DMS 273 (cell line): ENCODE measurements at regions not wholly inside any gene's neighbourhood (a gene's known extent, or its start where the extent isn't known, plus 50 kb on each side); places are given as distances from the start of the nearest gene placed in this dataset.

Experiments used
- DNase-seq: peaks from one replicate; lab custom pipeline; 2025; ENCODE audit not compliant: unreplicated experiment; lab: John Stamatoyannopoulos, UW

DNA sequence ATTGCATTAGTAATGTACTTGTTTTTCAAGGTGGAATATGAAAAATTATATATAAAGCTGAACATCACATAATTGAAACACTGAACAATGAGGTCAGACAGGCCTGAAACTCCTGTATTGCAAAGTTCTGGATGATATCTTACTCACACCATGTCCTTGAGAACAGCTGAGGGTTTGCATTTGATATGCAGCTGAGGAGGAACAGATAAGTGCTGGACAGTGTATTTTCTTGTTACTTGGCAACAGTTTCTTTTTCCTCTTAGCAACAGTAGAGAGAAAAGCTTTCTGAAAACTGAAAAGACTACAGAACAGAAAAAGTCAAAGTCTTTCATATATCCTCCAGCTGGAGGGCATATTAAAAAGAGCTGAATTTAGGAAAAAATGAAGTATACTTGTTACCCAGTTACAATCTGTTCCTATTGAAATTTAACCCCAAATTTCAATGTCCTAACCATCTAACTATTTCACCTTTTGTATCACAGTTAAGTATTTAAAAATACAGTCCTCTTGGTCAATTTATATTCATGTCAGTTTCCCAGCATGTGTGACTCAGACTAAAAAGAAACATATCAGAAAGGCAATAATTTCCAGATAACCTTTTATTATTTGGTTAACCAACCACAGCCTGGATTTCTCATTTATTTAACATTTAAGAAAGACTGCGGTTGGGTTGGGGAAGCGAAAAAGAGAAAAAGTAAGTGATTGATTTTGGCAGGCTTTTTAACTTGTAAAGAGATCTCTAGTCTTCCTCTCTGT lies 733.0 kb upstream of the DPPA4 start:
- no peak for DNase-seq

DNA sequence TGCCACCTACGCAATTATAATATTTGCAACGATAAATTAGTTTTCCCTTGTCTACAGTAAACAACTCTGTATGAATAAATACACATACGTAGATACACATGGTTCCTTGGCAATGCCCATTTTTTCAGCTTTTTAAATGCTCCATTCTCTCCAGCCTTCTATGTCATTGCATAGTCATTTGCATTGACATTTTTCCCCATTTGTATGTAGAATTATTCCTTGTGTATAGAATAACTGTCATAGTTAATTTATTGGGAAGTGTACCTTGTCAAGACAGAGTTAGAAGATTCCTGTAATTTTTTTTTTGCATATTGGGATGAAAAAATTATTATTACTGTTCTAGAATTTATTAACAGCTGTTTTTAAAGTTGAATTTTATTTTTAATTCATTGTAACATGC lies 736.7 kb upstream of the DPPA4 start:
- DNase-seq, result no peak

GRCh38 chr3:110077093-110077492 lies 739.7 kb upstream of the DPPA4 start:
- no peak for DNase-seq

- DNase-seq, result no peak
These were observed 756.1 kb upstream of the DPPA4 start for GRCh38 chr3:110093411-110093810.

- DNase-seq, result no peak
These were observed 756.6 kb upstream of the DPPA4 start for GRCh38 chr3:110093812-110094401.

- DNase-seq, result no peak
These were observed 762.4 kb upstream of the DPPA4 start for GRCh38 chr3:110099711-110100110.

GRCh38 chr3:110101361-110101760 lies 764.0 kb upstream of the DPPA4 start:
- no peak for DNase-seq

DNA sequence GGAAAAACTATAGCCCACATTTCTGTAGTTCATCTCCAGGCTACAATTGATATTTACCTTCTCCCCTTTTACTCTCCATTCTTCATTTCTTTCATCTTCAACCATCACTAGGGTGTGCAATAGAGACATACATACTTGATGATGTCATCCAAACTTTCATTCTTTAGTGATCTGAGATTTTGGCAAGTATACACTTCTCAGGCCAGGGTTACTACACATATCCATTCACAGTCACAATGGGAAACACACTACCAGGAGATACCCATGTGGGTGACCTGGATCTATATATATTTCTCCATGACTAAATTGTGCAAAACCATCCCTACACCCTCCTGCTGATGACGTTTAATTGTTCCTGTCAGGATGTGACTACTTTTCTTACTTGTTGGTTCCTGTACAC lies 769.5 kb upstream of the DPPA4 start:
- DNase-seq, result no peak

- DNase-seq, result no peak
These were observed 786.6 kb upstream of the DPPA4 start for GRCh38 chr3:110123946-110124345.

- no peak for DNase-seq
These were observed 788.7 kb upstream of the DPPA4 start for GRCh38 chr3:110126065-110126464.

DNA sequence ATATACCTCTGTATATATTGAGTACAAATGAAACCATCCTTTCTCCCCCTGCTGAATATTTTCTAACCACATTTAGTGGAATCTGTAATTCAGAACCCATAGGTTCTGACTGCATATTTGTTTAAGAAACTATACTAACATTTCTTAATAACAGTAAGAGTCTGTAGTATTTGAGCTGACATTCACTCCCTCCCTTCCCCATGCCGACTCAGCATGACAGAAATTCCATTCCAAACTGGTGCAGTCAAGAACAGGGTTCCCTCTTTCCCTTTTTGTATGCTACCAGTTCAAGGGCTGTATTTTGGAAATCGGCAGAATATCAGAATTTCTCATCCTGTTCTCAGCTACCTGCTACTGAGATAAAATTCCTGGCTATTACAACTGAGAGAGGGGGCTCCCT lies 796.6 kb upstream of the DPPA4 start:
- no peak for DNase-seq

DNA sequence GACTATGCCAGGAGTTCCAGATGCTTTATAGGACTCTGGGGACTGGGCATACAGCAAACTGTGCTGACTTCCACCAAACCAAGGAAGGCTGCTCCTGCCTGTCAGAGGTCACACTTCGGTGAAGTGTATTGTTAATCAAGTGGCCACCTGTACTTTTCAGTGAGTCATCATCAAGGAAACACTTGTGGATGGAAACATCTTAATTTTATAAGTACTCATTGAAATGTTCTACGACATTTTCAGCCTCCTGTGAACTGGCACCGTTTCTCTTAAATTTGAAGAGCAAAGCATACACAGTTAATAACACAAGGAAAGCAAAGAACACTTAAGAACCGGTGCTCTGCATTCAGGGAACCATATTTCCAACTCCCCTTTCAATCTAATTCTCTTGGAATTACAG lies 801.7 kb upstream of the DPPA4 start:
- DNase-seq, result peak; percentile 8

DNA sequence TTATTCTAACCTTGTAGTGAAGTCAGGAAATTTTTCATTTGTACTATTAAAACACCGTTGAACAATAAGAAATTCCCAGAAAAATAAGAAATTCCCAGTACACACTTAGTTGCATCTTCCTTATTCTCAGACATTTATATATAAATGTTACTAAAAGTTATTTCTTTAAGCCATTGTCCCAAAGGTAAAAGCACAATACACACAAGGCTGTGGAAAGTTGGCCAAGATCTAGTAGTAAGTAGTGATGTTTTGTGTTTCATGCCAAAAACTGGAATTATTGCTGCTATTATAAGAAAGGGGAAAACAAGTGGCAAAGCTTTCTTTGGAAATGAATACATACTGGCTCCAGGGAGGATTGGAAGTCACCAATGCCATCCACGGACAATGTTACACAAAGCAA lies 802.5 kb upstream of the DPPA4 start:
- no peak for DNase-seq

- DNase-seq, result no peak
These were observed 812.4 kb upstream of the DPPA4 start for GRCh38 chr3:110149763-110150162.

GRCh38 chr3:110157221-110157620 lies 819.9 kb upstream of the DPPA4 start:
- no peak for DNase-seq

- DNase-seq, result no peak
These were observed 827.5 kb upstream of the DPPA4 start for GRCh38 chr3:110164632-110165369.

- DNase-seq, result no peak
These were observed 828.0 kb upstream of the DPPA4 start for GRCh38 chr3:110165370-110165743.

DNA sequence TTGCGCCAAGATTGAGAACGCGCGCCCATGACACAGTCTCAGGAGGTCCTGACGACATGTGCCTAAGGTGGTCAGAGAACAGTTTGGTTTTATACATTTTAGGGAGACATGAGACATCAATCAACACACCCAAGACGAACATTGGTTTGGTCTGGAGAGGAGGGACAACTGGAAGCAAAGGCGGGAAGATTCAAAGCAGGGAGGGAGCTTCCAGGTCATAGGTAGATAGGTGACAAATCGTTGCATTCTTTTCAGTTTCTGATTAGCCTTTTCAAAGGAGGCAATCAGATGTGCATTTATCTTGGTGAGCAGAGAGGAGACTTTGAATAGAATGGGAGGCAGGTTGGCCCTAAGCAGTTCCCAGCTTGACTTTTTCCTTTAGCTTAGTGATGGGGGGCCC lies 828.4 kb upstream of the DPPA4 start:
- no peak for DNase-seq

DNA sequence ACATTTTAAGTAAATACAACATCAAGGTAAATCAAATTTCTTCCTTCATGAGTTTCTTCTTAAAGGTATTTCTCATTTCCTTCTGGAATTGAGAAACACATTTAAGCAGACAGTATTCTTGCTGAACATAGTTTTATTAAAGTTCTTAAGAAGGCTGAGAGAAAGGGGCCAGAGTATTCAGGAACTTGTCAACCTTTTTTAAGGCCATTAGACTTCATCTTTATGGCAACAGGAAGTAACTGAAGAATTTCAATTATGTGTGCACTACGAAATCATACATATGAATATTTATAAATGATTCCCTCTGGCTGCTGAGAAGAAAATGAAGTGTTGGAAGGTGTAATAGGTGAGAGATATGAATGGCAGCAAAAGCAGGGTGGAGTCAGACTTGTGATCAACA lies 829.4 kb upstream of the DPPA4 start:
- DNase-seq, result no peak

GRCh38 chr3:110174908-110175307 lies 837.6 kb upstream of the DPPA4 start:
- DNase-seq, result no peak

GRCh38 chr3:110178965-110179364 lies 841.6 kb upstream of the DPPA4 start:
- no peak for DNase-seq

- no peak for DNase-seq
These were observed 843.4 kb upstream of the DPPA4 start for GRCh38 chr3:110180733-110181132.
